ENCODE measurements at regions not wholly inside any gene's neighbourhood (a gene's known extent, or its start where the extent isn't known, plus 50 kb on each side); places are given as distances from the start of the nearest gene placed in this dataset.
"Not testable (repeated sequence)": the region's sequence is repeated elsewhere in the genome, so short reads cannot be mapped to it uniquely, and the experiment has no call there.

DNA sequence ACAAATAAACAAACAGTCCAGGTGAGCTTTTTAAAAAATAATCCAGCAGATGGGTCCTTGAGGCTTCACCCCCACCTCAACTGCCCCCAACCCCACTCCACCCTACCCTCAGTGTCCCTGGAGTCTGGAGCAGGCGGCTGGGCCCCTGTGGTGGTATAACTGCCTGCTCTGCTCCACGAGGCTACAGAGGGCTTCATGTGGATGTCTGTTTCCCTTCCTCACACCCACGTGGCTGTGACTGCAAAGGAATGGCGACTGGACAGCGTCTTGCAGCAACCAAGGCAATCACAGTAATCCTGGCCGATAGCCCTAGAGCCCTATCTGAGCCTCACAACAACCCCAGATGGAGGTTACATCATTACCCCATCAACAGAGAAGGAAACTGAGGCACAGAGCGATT lies 76.5 kb downstream of the SLC2A10 start:
- no peak overlapping the region for H3K4me3 ChIP-seq (ENCODE audit: low read depth, low read length)
- DNase-seq (ENCODE audit: low read depth) = no peak
- in situ Hi-C loops (cut with HindIII; ENCODE audit: low sequenced_read_pairs) = no loop called here
- TF ChIP-seq, protein P1, sequence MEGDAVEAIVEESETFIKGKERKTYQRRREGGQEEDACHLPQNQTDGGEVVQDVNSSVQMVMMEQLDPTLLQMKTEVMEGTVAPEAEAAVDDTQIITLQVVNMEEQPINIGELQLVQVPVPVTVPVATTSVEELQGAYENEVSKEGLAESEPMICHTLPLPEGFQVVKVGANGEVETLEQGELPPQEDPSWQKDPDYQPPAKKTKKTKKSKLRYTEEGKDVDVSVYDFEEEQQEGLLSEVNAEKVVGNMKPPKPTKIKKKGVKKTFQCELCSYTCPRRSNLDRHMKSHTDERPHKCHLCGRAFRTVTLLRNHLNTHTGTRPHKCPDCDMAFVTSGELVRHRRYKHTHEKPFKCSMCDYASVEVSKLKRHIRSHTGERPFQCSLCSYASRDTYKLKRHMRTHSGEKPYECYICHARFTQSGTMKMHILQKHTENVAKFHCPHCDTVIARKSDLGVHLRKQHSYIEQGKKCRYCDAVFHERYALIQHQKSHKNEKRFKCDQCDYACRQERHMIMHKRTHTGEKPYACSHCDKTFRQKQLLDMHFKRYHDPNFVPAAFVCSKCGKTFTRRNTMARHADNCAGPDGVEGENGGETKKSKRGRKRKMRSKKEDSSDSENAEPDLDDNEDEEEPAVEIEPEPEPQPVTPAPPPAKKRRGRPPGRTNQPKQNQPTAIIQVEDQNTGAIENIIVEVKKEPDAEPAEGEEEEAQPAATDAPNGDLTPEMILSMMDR (IDR thresholded peaks at IDR 0.05; ENCODE audit: low read depth, low read length, missing control alignments) = no peak

DNA sequence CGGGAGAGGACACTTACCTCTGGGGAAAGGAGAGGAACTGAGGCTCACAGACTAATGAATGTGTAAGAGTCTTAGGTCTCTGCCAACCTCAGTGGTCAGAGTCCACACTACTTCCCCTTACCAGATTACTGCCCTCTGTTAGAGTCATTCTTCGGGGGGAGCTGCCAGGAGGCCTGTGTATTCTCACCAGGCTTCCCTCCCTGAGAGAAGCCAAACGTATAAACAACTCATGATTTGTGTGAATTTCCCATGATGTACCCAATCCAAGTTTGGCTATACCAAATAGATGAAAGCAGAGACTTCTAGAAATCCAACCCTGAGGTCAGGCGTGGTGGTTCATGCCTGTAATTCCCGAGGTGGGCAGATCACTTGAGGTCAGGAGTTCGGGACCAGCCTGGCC lies 77.1 kb downstream of the SLC2A10 start:
- TF ChIP-seq, protein P1 (IDR thresholded peaks at IDR 0.05; ENCODE audit: low read depth, low read length, missing control alignments) = no peak
- no peak for DNase-seq (ENCODE audit: low read depth)
- in situ Hi-C loops (cut with HindIII; ENCODE audit: low sequenced_read_pairs) = no loop called here
- no peak overlapping the region for H3K4me3 ChIP-seq (ENCODE audit: low read depth, low read length)

DNA sequence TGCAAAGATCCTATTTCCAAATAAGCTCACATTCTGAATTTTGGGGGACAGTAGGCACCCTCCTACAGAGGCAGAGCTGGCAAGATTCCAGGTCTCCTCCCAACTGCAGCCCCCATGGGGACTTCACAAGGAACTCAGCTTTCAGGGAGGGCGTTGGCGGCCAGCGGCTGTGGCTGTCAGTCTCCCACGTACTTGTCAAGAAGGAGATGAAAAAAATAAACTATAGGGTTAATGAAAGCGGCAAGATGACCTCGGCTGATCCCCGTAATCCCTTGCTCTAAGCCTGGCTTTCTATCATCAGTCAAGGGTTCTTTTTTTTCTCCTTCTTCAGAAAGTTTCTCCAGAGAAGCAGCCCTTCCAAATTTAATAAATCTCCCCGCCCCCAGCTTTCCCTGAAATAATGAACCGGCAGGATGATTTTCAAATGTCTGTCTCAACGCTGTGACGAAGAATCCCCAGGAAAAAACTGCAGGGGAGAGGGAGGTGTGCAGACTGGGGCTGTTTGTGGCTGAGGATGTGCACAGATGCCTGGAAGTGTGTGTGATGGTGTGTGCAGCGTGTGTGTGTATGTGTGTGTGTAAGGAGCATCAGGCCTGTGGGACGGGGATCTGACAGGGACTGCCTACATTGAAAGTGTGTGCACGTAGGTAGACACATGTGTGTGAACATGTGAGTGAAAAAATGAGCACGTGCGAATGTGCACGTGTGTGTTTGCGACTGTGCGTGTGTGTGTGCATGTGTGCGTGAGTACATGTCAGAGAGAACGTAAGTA lies 78.7 kb downstream of the SLC2A10 start:
- no peak for DNase-seq (ENCODE audit: low read depth)

DNA sequence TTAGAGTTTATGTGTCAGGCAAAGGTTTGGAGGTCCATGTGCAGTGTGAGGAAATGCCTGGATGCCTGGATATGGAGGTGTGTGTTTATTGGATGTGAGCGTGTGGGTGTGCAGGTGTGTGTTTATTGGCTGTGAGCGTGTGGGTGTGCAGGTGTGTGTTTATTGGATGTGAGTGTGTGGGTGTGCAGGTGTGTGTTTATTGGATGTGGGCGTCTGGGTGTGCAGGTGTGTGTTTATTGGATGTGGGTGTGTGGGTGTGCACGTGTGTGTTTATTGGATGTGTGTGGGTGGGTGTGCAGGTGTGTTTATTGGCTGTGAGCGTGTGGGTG lies 79.3 kb downstream of the SLC2A10 start:
- H3K4me3 ChIP-seq (ENCODE audit: low read depth, low read length); DNase-seq (ENCODE audit: low read depth); in situ Hi-C loops (cut with HindIII; ENCODE audit: low sequenced_read_pairs): not testable (repeated sequence)

More for the DNA sequence above, 78.7 kb downstream of the SLC2A10 start:
- in situ Hi-C loops (cut with HindIII; ENCODE audit: low sequenced_read_pairs) = no loop called here
- no peak overlapping the region for H3K4me3 ChIP-seq (ENCODE audit: low read depth, low read length)
- TF ChIP-seq, protein P1 (IDR thresholded peaks at IDR 0.05; ENCODE audit: low read depth, low read length, missing control alignments) = no peak

DNA sequence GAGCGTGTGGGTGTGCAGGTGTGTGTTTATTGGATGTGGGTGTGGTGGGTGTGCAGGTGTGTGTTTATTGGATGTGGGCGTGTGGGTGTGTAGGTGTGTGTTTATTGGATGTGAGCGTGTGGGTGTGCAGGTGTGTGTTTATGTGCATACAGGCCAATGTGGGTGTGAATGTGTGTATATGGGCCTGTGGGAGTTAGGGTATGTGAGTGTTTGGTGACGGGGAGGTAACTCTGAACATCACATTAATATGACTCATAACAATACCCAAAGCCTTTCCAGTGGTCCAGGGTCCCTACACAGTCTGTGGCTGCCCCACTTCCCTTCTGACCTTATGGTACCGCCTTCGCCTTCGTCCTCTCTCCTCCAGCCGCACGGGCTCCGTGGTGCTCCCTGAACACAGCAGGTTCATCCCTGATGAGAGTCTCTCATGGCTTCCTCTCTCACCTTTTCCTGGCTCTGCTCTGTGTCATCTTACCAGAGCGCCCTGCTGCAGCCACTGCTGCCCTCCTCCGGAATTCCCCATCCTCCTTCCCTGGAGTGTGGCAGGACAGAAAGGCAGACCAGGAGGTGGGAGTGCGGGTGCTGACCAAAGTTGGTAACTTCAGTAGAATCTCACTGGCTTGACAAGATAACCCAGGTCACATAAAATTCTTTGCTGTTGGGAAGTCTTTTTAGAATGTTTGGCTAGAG lies 80.0 kb downstream of the SLC2A10 start:
- TF ChIP-seq, protein P1 (IDR thresholded peaks at IDR 0.05; ENCODE audit: low read depth, low read length, missing control alignments) = no peak
- in situ Hi-C loops (cut with HindIII; ENCODE audit: low sequenced_read_pairs) = no loop called here
- no peak for DNase-seq (ENCODE audit: low read depth)
- no peak overlapping the region for H3K4me3 ChIP-seq (ENCODE audit: low read depth, low read length)

- H3K4me3 ChIP-seq (ENCODE audit: low read depth, low read length) = no peak overlapping the region
- TF ChIP-seq, protein P1 (IDR thresholded peaks at IDR 0.05; ENCODE audit: low read depth, low read length, missing control alignments) = no peak
- DNase-seq (ENCODE audit: low read depth) = no peak
- in situ Hi-C loops (cut with HindIII; ENCODE audit: low sequenced_read_pairs) = no loop called here
Measured at GRCh38 chr20:46791722-46792416, 82.4 kb downstream of the SLC2A10 start.

DNA sequence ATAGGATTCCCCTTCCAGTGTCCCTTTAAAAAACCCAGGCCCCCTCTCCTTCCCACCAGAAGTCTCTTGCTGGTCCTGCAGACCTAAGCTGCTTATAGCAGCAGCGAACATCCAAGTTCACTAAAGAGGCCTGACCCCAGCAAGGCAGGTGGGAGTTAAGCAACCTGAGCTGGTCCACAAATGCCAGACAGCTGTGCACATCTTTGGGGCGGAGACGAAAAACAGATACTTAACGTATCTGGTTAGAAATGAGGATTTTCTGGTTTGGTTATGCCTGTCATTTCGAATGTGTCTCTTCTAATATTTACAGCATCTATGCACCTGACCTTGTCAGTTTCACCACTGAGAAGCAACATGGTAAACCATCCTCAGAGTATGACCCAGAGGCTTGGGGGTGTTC lies 87.8 kb downstream of the SLC2A10 start:
- TF ChIP-seq, protein P1 (IDR thresholded peaks at IDR 0.05; ENCODE audit: low read depth, low read length, missing control alignments) = no peak
- no peak overlapping the region for H3K4me3 ChIP-seq (ENCODE audit: low read depth, low read length)
- DNase-seq (ENCODE audit: low read depth) = no peak
- in situ Hi-C loops (cut with HindIII; ENCODE audit: low sequenced_read_pairs) = no loop called here

Data from astrocyte of the cerebellum (primary cell).